ENCODE measurements at regions not wholly inside any gene's neighbourhood (a gene's known extent, or its start where the extent isn't known, plus 50 kb on each side); places are given as distances from the start of the nearest gene placed in this dataset.

- ATAC-seq (replicated peaks in 1 of 2) (no peak), DNase-seq (no peak)
- Mint-ChIP-seq H3K36me3 (ENCODE audit: insufficient read depth in 2 of 2) (peaks cover 0 to under 1% of the 10 kb centered on the region in 2 donors), H3K4me1 (ENCODE audit: low read depth) (no peaks in the 10 kb centered on the region), H3K4me3 (no peak overlapping the region), H3K9me3 (no peaks in the 10 kb centered on the region), H3K27ac (no peak overlapping the region), H3K27me3 (ENCODE audit: low read depth) (peaks cover 9% of the 10 kb centered on the region)
These were observed 159.6 kb upstream of the SMIM21 start for GRCh38 chr18:75587131-75587530.

GRCh38 chr18:75586130-75586889 is 158.8 kb upstream of the SMIM21 start:
- Mint-ChIP-seq H3K27me3 (ENCODE audit: low read depth) (peaks cover 9% of the 10 kb centered on the region), H3K9me3 (no peaks in the 10 kb centered on the region), H3K36me3 (ENCODE audit: insufficient read depth in 2 of 2) (no peaks in the 10 kb centered on the region), H3K27ac (no peak overlapping the region), H3K4me3 (no peak overlapping the region), H3K4me1 (ENCODE audit: low read depth) (no peaks in the 10 kb centered on the region)
- DNase-seq (no peak), ATAC-seq (replicated peaks in 1 of 2) (no peak)

- no peaks in the 10 kb centered on the region for H3K4me1 Mint-ChIP-seq (ENCODE audit: low read depth)
- H3K27ac Mint-ChIP-seq, result no peak overlapping the region
- no peaks in the 10 kb centered on the region for H3K36me3 Mint-ChIP-seq (ENCODE audit: insufficient read depth in 2 of 2)
- no peak overlapping the region for H3K4me3 Mint-ChIP-seq
- peaks cover 9% of the 10 kb centered on the region for H3K27me3 Mint-ChIP-seq (ENCODE audit: low read depth)
- DNase-seq, result no peak
- ATAC-seq (replicated peaks in 1 of 2), result no peak
- peaks cover 0 to 1% of the 10 kb centered on the region in 2 donors for H3K9me3 Mint-ChIP-seq
These were observed 155.4 kb upstream of the SMIM21 start for GRCh38 chr18:75582940-75583339.

- H3K4me1 Mint-ChIP-seq (ENCODE audit: low read depth), result no peaks in the 10 kb centered on the region
- H3K36me3 Mint-ChIP-seq (ENCODE audit: insufficient read depth in 2 of 2), result no peaks in the 10 kb centered on the region
- H3K4me3 Mint-ChIP-seq, result no peak overlapping the region
- peaks cover 9% of the 10 kb centered on the region for H3K27me3 Mint-ChIP-seq (ENCODE audit: low read depth)
- H3K27ac Mint-ChIP-seq, result no peak overlapping the region
- no peak for DNase-seq
- no peak for ATAC-seq (replicated peaks in 1 of 2)
- peaks cover 0 to 1% of the 10 kb centered on the region in 2 donors for H3K9me3 Mint-ChIP-seq
These were observed 154.9 kb upstream of the SMIM21 start for GRCh38 chr18:75582406-75582821.

- no peak overlapping the region for H3K4me3 Mint-ChIP-seq
These were observed 154.0 kb upstream of the SMIM21 start for GRCh38 chr18:75581336-75582131.

GRCh38 chr18:75574187-75574586 is 146.7 kb upstream of the SMIM21 start:
- no peaks in the 10 kb centered on the region for H3K4me1 Mint-ChIP-seq (ENCODE audit: low read depth)
- no peak for ATAC-seq (replicated peaks in 1 of 2)
- H3K27me3 Mint-ChIP-seq (ENCODE audit: low read depth), result peaks cover 6% of the 10 kb centered on the region
- no peak overlapping the region for H3K4me3 Mint-ChIP-seq
- H3K9me3 Mint-ChIP-seq, result peaks cover 0 to 5% of the 10 kb centered on the region in 2 donors
- no peak for DNase-seq
- no peak overlapping the region for H3K27ac Mint-ChIP-seq
- no peaks in the 10 kb centered on the region for H3K36me3 Mint-ChIP-seq (ENCODE audit: insufficient read depth in 2 of 2)

More at GRCh38 chr18:75581336-75582131, 154.0 kb upstream of the SMIM21 start:
- Mint-ChIP-seq H3K9me3 (peaks cover 0 to 1% of the 10 kb centered on the region in 2 donors), H3K27me3 (ENCODE audit: low read depth) (peaks cover 8% of the 10 kb centered on the region), H3K4me1 (ENCODE audit: low read depth) (no peaks in the 10 kb centered on the region), H3K36me3 (ENCODE audit: insufficient read depth in 2 of 2) (no peaks in the 10 kb centered on the region), H3K27ac (no peak overlapping the region)
- ATAC-seq (replicated peaks in 1 of 2), result no peak
- no peak for DNase-seq

- no peaks in the 10 kb centered on the region for H3K4me1 Mint-ChIP-seq (ENCODE audit: low read depth)
These were observed 135.6 kb upstream of the SMIM21 start for GRCh38 chr18:75563150-75563549.

GRCh38 chr18:75562216-75562615 is 134.7 kb upstream of the SMIM21 start:
- H3K36me3 Mint-ChIP-seq (ENCODE audit: insufficient read depth in 2 of 2), result no peaks in the 10 kb centered on the region
- H3K9me3 Mint-ChIP-seq, result no peaks in the 10 kb centered on the region
- ATAC-seq (replicated peaks in 1 of 2) (no peak), DNase-seq (no peak)
- no peak overlapping the region for H3K27ac Mint-ChIP-seq
- no peak overlapping the region for H3K4me3 Mint-ChIP-seq
- peaks cover 10% of the 10 kb centered on the region for H3K27me3 Mint-ChIP-seq (ENCODE audit: low read depth)
- H3K4me1 Mint-ChIP-seq (ENCODE audit: low read depth), result no peaks in the 10 kb centered on the region

More at GRCh38 chr18:75563150-75563549, 135.6 kb upstream of the SMIM21 start:
- no peaks in the 10 kb centered on the region for H3K36me3 Mint-ChIP-seq (ENCODE audit: insufficient read depth in 2 of 2)
- DNase-seq (no peak), ATAC-seq (replicated peaks in 1 of 2) (no peak)
- peaks cover 10% of the 10 kb centered on the region for H3K27me3 Mint-ChIP-seq (ENCODE audit: low read depth)
- no peak overlapping the region for H3K27ac Mint-ChIP-seq
- no peak overlapping the region for H3K4me3 Mint-ChIP-seq
- H3K9me3 Mint-ChIP-seq, result no peaks in the 10 kb centered on the region

GRCh38 chr18:75558790-75559189 is 131.3 kb upstream of the SMIM21 start:
- Mint-ChIP-seq H3K9me3 (no peaks in the 10 kb centered on the region), H3K27me3 (ENCODE audit: low read depth) (no peaks in the 10 kb centered on the region), H3K27ac (no peak overlapping the region), H3K36me3 (ENCODE audit: insufficient read depth in 2 of 2) (no peaks in the 10 kb centered on the region), H3K4me1 (ENCODE audit: low read depth) (no peaks in the 10 kb centered on the region), H3K4me3 (no peak overlapping the region)
- DNase-seq, result no peak
- no peak for ATAC-seq (replicated peaks in 1 of 2)

- no peaks in the 10 kb centered on the region for H3K4me1 Mint-ChIP-seq (ENCODE audit: low read depth)
- no peak overlapping the region for H3K4me3 Mint-ChIP-seq
- H3K9me3 Mint-ChIP-seq, result no peaks in the 10 kb centered on the region
- no peak overlapping the region for H3K27ac Mint-ChIP-seq
- peaks cover 10% of the 10 kb centered on the region for H3K27me3 Mint-ChIP-seq (ENCODE audit: low read depth)
- DNase-seq (no peak), ATAC-seq (replicated peaks in 1 of 2) (no peak)
- H3K36me3 Mint-ChIP-seq (ENCODE audit: insufficient read depth in 2 of 2), result no peaks in the 10 kb centered on the region
These were observed 129.3 kb upstream of the SMIM21 start for GRCh38 chr18:75556841-75557240.

- ATAC-seq (replicated peaks in 1 of 2), result no peak
- no peaks in the 10 kb centered on the region for H3K4me1 Mint-ChIP-seq (ENCODE audit: low read depth)
- no peak overlapping the region for H3K4me3 Mint-ChIP-seq
- DNase-seq, result no peak
- H3K36me3 Mint-ChIP-seq (ENCODE audit: insufficient read depth in 2 of 2), result no peaks in the 10 kb centered on the region
- H3K27ac Mint-ChIP-seq, result no peak overlapping the region
- no peaks in the 10 kb centered on the region for H3K9me3 Mint-ChIP-seq
- peaks cover 27% of the 10 kb centered on the region for H3K27me3 Mint-ChIP-seq (ENCODE audit: low read depth)
These were observed 127.2 kb upstream of the SMIM21 start for GRCh38 chr18:75554644-75555185.

GRCh38 chr18:75554176-75554575 is 126.7 kb upstream of the SMIM21 start:
- Mint-ChIP-seq H3K27me3 (ENCODE audit: low read depth) (peaks cover 33% of the 10 kb centered on the region), H3K9me3 (no peaks in the 10 kb centered on the region), H3K4me1 (ENCODE audit: low read depth) (no peaks in the 10 kb centered on the region), H3K36me3 (ENCODE audit: insufficient read depth in 2 of 2) (no peaks in the 10 kb centered on the region), H3K4me3 (no peak overlapping the region), H3K27ac (no peak overlapping the region)
- no peak for ATAC-seq (replicated peaks in 1 of 2)
- DNase-seq, result no peak

GRCh38 chr18:75553021-75553420 is 125.5 kb upstream of the SMIM21 start:
- Mint-ChIP-seq H3K27me3 (ENCODE audit: low read depth) (peaks cover 38% of the 10 kb centered on the region), H3K4me1 (ENCODE audit: low read depth) (no peaks in the 10 kb centered on the region), H3K9me3 (no peaks in the 10 kb centered on the region), H3K4me3 (no peak overlapping the region), H3K36me3 (ENCODE audit: insufficient read depth in 2 of 2) (no peaks in the 10 kb centered on the region), H3K27ac (no peak overlapping the region)
- DNase-seq (no peak), ATAC-seq (replicated peaks in 1 of 2) (no peak)
